KMS-11 (cell line): ENCODE measurements at regions not wholly inside any gene's neighbourhood (a gene's known extent, or its start where the extent isn't known, plus 50 kb on each side); places are given as distances from the start of the nearest gene placed in this dataset.

Experiments
- H2AFZ ChIP-seq: fragments of 200-600 bp; sonication (generic); 2 replicates; pipeline ENCODE4 v1.6.1; 2016; ENCODE audit warnings: antibody characterized with exemption, mixed run types, low read depth
- H3K27ac ChIP-seq: fragments of 200-600 bp; sonication (generic); 2 replicates; pipeline ENCODE4 v1.6.1; 2016; ENCODE audit warnings: mild to moderate bottlenecking, mixed run types
- H3K27me3 ChIP-seq: fragments of 200-600 bp; sonication (generic); 2 replicates; pipeline ENCODE4 v1.6.1; 2017; ENCODE audit warnings: mild to moderate bottlenecking, low read depth, mixed run types, moderate library complexity; ENCODE audit not compliant: insufficient read depth
- H3K36me3 ChIP-seq: fragments of 200-600 bp; sonication (generic); 2 replicates; pipeline ENCODE4 v1.6.1; 2017; ENCODE audit warnings: mild to moderate bottlenecking, mixed run types; ENCODE audit not compliant: insufficient read depth
- H3K4me1 ChIP-seq: fragments of 200-600 bp; sonication (generic); 2 replicates; pipeline ENCODE4 v1.6.1; 2016; ENCODE audit warnings: mild to moderate bottlenecking, low read depth, mixed run types; ENCODE audit not compliant: poor library complexity, severe bottlenecking
- H3K4me2 ChIP-seq: fragments of 200-600 bp; sonication (generic); 2 replicates; pipeline ENCODE4 v1.7.0; 2016; ENCODE audit warnings: mild to moderate bottlenecking, mixed run types
- H3K4me3 ChIP-seq: fragments of 200-600 bp; sonication (generic); IDR thresholded peaks from 2 replicates; pipeline ENCODE4 v1.6.1; 2017; ENCODE audit warnings: low read depth, low read length, mixed read lengths; ENCODE audit not compliant: insufficient read depth
- H3K79me2 ChIP-seq: fragments of 200-600 bp; sonication (generic); 2 replicates; pipeline ENCODE4 v1.6.1; 2016; ENCODE audit warnings: low read depth, mixed run types; ENCODE audit not compliant: insufficient read depth
- H3K9ac ChIP-seq: fragments of 200-600 bp; sonication (generic); 2 replicates; pipeline ENCODE4 v1.6.1; 2016; ENCODE audit warnings: mild to moderate bottlenecking, mixed run types
- H4K20me1 ChIP-seq: fragments of 200-600 bp; sonication (generic); 2 replicates; pipeline ENCODE4 v1.6.1; 2016; ENCODE audit warnings: mild to moderate bottlenecking, mixed run types; ENCODE audit not compliant: insufficient read depth
- CTCF ChIP-seq: fragments of 200-600 bp; sonication (generic); conservative IDR thresholded peaks from 2 replicates; pipeline ENCODE4 v1.6.1; 2017; ENCODE audit warnings: low read depth, mild to moderate bottlenecking, antibody characterized with exemption, low read length, moderate library complexity, mixed read lengths

- no peak overlapping the region for H3K4me3 ChIP-seq
- TF ChIP-seq CTCF, result no peak
- H3K27ac ChIP-seq, result no peak overlapping the region
- no peak overlapping the region for H3K4me2 ChIP-seq
- no peaks in the 10 kb centered on the region for H4K20me1 ChIP-seq
- no peak overlapping the region for H3K9ac ChIP-seq
- H3K36me3 ChIP-seq, result no peaks in the 10 kb centered on the region
- H3K27me3 ChIP-seq, result no peaks in the 10 kb centered on the region
- no peaks in the 10 kb centered on the region for H3K4me1 ChIP-seq
- H2AFZ ChIP-seq, result no peak overlapping the region
- no peaks in the 10 kb centered on the region for H3K79me2 ChIP-seq
Measured at GRCh38 chr2:4368907-4369306, 665.5 kb downstream of the DCDC2C start.

- Histone ChIP-seq H4K20me1 (no peaks in the 10 kb centered on the region), H3K79me2 (no peaks in the 10 kb centered on the region), H3K4me1 (no peaks in the 10 kb centered on the region), H3K9ac (no peak overlapping the region), H3K4me2 (no peak overlapping the region), H3K36me3 (no peaks in the 10 kb centered on the region), H3K27ac (no peak overlapping the region), H2AFZ (no peak overlapping the region), H3K27me3 (no peaks in the 10 kb centered on the region), H3K4me3 (no peak overlapping the region)
- no peak for TF ChIP-seq CTCF
Measured at GRCh38 chr2:4369826-4370419, 666.5 kb downstream of the DCDC2C start.

GRCh38 chr2:4370422-4371090 lies 667.2 kb downstream of the DCDC2C start:
- Histone ChIP-seq H3K9ac (no peak overlapping the region), H3K79me2 (no peaks in the 10 kb centered on the region), H3K4me1 (no peaks in the 10 kb centered on the region), H2AFZ (no peak overlapping the region), H3K4me3 (no peak overlapping the region), H3K27ac (no peak overlapping the region), H3K27me3 (no peaks in the 10 kb centered on the region), H3K36me3 (no peaks in the 10 kb centered on the region), H3K4me2 (no peak overlapping the region), H4K20me1 (no peaks in the 10 kb centered on the region)
- TF ChIP-seq CTCF, result no peak

GRCh38 chr2:4381049-4381448 lies 677.7 kb downstream of the DCDC2C start:
- Histone ChIP-seq H4K20me1 (no peaks in the 10 kb centered on the region), H3K36me3 (no peaks in the 10 kb centered on the region), H3K27me3 (no peaks in the 10 kb centered on the region), H3K27ac (no peak overlapping the region), H2AFZ (no peak overlapping the region), H3K9ac (no peak overlapping the region), H3K4me1 (no peaks in the 10 kb centered on the region), H3K79me2 (no peaks in the 10 kb centered on the region), H3K4me2 (no peak overlapping the region), H3K4me3 (no peak overlapping the region)
- no peak for TF ChIP-seq CTCF
